Activated T-cell treated with anti-CD3 and anti-CD28 coated beads for 48 hours (primary cell): ENCODE measurements at regions not wholly inside any gene's neighbourhood (a gene's known extent, or its start where the extent isn't known, plus 50 kb on each side); places are given as distances from the start of the nearest gene placed in this dataset.
"Not testable (repeated sequence)": the region's sequence is repeated elsewhere in the genome, so short reads cannot be mapped to it uniquely, and the experiment has no call there.

Experiments
- DNase-seq: peaks from one replicate; pipeline ENCODE4 v3.0.0-alpha.2; 2020; ENCODE audit warnings: low read depth

DNA sequence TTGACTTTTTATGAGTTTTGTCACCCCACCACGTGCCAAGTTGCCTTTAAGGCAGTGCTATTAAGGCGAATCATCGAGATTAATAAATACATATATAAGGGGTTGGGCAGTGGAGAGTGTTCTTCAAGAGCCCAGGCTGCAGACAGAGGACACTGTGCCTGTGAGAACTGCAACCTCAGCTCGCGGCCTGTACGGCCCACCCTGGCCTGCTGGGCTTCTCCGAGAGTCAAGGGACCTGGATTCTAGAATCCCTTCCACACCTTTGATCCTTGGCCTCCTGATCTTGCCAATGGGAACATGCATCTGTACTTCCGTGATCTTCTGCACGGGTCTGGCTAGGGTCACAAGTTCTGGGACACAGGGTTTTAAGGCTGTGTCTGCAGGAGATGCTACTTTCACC, 54.5 kb downstream of the IRX5 start:
- DNase-seq = no peak

DNA sequence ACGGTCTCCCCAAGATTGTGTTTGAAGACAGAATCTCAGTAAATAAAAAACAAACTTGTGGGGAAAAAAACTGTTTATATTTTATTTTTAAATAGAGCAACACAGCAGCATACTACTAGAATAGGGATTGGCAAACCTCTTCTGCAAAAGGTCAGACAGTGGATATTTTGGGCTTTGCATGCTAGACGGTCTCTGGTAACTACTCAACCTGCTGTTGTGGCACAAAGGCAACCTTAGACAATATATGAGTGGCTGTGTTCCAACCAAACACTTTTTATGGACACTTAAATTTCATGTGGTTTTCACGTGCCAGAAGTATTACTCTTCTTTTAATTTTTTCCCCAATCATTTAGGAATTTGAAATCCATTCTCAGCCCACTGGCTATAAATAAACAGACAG, 55.0 kb downstream of the IRX5 start:
- DNase-seq = no peak

DNA sequence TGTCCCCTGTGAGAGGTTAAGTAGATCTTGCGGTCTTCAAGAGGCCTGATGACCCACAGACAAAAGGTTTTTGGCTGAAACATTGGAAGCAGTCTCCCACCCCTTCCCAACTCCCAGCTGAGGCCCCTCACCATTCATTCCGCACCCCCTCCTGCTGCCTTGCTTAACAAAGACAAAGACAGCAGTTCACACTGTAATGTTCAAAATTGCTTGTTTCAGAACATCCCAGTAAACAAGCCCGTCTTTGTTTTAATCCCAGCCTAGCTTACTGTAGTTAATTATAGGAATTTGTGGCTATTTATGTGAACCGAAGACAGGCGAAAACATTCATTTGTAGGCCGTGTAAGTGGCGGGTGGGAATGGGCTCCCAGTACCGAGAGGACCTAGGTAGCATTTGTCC, 55.7 kb downstream of the IRX5 start:
- DNase-seq = no peak

DNA sequence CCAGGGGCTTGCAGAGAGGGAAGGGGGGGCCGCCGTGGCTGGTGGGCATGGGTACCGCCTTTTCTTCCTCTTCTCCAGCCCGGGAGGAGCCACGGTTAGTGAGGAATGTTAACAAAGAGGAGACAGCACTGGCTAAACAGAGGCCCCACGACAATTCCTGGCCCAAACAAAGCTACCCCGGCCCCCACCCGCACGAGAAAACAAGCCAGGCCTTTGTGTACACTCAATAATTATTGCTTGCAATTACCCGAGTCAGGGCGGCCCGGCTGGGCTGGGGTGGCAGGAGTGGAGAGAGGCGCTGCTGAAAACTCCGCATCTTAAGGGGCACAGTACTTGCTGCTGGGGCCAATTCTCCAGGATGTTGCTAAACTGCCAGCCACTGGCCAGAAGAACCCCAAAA, 56.4 kb downstream of the IRX5 start:
- no peak for DNase-seq

DNA sequence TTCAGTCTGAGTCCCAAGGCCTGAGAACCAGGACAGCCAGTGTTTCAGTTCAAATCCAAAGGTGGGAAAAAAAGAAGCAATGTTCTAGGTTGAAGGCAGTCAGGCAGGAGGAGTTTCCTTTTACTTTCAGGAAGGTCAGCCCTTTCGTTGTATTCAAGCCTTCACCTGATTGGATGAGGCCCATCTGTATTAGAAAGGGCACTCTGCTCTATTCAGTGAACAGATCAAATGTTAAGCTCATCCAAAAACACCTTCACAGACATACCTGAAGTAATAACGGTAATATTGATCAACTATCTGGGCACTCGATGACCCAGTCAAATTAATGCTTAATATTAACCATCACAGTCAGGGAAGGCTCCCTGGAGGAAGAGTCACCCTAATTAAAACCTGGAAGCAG, 60.9 kb downstream of the IRX5 start:
- no peak for DNase-seq

DNA sequence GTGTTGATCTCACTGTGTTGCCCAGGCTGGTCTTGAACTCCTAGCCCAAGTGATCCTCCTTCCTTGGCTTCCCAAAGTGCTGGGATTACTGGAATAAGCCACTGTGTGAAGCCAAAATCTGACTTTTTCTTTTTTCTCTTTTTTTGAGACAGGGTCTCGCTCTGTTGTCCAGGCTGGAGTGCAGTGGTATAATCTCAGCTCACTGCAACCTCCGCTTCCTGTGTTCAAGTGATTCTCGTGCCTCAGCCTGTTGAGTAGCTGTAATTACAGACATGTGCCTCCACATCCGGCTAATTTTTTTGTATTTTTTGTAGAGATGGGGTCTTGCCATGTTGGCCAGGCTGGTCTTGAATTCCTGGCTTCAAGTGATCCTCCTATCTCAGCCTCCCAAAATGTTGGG, 61.3 kb downstream of the IRX5 start:
- DNase-seq = not testable (repeated sequence)

DNA sequence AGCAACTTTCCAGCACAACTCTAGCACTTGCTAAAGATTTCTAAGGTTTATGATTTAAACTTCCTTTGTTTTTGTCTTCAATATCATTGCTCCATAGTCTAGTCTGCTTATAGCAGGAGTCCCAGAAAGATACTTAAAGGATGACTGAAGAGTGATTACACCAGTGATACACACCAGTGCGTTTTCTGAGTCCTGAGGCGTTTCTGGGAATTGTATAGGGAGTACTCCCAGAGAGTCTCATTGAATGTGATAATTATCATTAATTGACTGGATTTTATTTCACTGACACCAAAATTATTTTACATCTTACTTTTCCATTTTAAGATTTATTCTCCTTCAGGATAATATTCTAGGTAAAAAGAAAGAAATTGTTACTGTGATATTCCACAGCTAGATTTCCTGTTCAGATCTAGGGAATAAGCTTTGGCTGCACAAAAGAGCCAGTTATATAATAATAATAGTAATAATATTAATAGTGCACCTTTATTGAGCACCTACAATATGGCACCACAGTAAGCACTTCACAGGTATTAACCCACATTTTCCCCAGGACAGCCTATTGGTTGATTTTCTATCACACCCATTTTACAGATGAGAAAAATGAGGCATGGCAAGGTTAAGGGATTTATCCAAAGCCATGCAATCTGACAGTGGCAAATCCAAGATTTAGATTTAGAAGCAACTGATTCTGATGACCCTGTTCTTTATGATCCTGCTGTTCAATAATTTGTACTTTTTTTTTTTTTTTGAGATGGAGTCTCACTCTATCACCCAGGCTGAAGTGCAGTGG, 62.6 kb downstream of the IRX5 start:
- DNase-seq = no peak

DNA sequence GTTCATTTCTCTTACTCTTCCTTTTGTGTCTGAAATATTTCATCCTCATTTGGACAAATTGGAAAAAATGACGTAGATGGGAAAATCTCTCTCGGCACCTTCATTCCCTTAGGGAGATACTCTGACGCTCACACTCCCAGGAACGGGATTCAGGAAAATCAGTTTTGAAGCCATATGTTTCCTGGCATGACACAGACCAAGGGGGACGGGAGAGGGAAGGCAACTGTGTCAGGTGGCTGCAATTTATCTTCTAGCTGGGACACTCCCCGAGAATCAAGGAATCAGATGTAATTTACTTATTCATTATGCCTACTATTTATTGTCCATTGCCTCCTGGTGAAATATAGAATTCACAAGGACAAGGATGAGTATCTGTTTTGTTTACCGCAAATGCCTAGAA, 65.5 kb downstream of the IRX5 start:
- no peak for DNase-seq

DNA sequence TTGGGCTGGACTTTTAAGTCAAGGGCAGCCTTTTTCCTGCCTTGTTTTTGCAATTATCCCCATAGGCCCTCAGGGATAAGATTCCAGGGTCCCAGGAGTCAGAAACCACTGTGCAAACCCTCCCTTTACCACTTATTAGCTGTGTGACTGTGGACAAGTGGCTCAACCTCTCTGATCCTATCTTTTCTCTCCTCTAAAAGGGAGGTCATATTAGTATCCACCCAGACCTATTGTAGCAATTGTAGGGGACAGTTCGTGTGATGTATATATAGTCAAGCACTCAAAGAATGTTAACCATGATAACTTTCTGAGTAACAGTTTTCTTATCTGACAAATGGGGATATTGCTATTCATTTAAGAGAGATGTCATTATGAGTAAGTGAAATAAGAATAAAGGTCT, 68.2 kb downstream of the IRX5 start:
- DNase-seq = no peak

DNA sequence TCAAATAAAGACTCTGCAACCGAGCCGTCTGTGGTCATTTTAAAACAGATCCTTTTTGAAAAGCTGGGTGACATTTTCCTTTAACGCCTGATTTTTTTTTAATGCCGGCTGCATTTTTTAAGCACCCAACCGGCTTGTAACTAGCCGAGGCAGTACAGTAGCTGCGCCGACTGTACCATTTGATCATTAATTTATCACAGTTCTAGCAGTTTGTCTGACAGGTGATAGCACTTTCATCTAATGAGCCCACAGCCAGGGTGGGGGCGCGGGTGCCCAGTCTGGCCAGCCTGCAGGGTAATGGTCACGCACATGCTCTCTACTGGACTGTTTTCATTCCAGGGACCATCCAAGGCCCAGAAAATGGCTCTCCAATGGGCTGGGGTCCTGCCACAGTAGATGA, 68.8 kb downstream of the IRX5 start:
- DNase-seq = no peak

DNA sequence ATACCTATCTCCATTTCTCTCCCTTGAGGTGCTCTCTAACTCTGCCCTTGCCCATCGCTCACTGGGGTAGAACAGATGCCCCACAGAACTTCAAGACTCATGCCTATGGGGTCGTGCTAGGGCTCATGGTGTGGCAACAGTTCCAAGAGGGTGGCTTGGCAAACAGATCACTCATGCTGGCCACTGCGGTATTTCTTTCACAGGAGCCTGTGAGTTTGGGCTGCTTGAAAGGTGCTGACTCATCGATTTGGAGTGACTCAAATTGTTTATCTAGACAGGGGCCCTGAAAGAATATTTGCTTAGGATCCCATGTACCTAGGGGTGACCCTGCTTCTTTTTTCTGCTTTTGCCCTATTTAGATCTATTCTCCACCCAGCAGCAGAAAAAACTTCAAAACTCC, 69.9 kb downstream of the IRX5 start:
- no peak for DNase-seq

DNA sequence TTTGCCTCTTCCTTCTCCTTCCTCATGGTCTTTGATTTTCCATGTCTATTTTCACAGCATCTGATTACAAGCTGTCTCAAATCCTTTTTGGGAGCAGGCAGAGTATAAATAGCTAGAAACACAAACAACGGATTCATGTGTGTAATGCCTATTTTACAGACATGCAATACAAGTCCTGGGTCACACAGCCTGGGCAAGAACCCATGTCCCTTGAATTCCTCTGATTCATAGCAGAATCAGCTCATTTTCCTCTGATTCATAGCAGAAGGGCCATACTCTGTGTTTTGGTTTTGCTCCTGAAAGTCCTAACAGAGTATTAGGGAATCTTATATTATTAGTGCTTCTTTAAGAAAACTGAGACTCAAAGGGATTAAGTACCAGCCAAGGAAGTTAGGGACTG, 71.3 kb downstream of the IRX5 start:
- no peak for DNase-seq

DNA sequence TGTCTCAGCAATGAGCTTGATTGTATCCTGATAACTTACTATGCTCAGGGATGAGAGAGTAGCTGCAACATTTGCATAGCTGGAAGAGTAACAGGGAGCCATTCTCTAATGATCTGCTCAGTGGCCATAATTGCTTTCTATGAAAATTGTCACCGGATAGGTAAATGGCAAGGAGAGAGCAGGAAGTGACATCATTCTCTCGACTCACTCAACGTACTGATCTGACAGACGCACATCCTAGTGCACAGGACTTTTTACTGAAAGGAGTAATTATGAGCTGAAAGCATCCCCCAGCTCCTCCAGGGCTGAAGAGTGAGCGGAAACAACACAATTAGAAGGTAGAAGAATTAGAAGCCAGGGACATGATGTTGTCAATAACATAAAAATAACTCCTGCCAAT, 71.8 kb downstream of the IRX5 start:
- no peak for DNase-seq

DNA sequence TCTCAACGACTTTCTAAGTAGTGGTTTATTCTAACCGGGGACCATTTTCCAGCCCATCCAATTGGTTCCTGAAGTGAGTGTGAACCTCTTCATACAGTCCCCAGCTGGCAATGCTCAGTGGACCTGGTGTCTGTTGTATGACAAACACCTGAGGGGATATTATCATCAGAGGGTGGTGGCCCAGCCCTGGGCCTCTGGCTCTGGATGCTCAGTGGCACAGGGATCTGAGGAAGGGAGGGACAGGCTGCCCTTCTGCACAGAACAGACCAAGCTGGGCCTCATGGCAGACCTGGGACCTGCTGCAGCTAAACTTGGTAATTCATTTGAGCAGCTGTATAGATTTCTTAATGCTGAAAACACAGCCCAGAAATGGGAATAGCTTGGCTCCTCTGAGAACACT, 72.6 kb downstream of the IRX5 start:
- no peak for DNase-seq

DNA sequence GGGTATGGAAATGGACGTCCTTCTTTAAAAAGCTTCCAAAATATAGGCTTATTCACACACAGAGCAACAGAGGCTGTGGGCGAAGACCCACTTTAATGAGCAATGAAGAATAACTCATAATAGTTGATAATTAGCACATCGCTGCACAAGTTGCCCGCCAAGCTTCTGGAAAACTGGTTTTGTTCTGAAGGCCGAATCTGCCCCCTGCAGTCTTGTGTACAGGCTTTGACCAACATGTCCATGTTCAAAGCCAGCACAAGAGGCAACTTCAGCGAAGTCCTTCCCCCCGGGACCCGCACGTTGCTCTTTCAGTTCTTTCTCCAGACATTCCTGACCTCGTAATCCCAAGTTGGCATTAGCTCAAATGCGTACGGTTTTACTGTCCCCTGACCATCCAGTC, 73.3 kb downstream of the IRX5 start:
- no peak for DNase-seq

DNA sequence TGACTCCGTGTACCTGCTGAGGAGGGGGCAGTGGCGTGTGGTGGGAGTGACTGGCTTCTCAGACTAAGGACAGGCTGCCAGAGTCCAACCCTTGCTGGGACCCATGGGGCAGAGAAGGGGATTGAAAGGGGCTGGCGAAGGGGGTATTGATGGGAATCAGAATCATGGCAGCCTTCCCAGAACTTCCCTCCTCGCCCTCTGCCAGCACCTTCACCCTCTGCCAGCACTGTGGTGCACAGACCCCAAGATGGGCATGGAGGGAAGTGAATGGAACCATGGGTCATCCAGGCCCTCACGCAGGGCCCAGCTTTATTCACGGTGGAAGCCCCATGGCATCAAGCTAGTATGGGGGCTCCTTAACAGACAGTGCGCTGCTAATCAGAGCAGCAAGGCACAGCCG, 76.8 kb downstream of the IRX5 start:
- DNase-seq = no peak

DNA sequence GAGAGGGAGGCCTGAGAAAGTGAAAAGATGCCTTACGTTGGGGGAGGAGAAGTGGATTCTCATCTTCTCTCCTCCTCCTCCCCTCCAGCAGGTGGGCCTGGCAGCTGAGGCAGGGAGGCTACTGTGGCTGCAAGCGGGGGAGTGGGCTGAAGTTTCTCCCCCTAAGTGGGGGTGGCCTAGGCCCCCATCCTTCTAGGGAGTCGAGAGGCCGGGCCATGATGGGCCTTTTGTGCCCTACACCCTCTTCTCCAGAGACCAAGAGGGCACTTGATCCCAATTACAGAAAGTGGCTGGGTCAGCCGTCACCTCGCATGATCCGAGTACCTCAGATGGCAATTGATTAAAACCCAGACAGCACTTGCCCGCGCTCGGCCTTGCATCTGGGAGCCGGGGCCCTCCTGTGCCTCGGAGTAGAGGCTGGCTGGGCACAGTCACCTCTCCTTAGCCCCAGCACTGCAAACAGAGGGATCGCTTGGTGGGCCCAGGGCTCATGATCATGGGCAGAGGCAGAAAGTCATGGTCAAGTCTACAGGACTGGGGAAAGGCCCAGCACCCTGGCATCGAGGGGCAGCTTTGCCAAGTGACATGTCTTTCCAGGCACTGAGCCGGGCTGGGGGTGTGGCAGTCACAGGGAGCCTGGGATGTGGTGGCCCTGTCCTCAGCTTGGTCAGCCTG, 78.3 kb downstream of the IRX5 start:
- no peak for DNase-seq

DNA sequence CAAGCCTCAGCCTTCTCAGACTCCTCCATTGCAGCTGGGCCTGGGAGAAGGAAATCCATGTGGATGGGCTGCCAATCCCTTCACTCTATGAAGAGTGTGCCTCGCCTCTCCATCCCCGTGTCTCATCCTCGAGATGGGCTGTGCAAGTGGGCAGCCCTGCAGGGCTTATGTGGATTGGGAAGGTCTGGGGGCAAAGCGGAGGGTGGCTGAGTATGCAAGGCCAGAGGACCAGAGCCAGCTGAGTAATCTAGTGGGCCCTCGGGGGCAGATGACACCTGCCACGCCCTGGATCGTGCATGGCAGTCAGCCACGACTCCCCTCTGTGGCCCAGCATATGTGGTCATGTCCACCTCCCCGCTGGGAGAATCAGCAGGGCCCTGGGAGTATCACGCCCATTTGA, 78.9 kb downstream of the IRX5 start:
- DNase-seq = no peak

DNA sequence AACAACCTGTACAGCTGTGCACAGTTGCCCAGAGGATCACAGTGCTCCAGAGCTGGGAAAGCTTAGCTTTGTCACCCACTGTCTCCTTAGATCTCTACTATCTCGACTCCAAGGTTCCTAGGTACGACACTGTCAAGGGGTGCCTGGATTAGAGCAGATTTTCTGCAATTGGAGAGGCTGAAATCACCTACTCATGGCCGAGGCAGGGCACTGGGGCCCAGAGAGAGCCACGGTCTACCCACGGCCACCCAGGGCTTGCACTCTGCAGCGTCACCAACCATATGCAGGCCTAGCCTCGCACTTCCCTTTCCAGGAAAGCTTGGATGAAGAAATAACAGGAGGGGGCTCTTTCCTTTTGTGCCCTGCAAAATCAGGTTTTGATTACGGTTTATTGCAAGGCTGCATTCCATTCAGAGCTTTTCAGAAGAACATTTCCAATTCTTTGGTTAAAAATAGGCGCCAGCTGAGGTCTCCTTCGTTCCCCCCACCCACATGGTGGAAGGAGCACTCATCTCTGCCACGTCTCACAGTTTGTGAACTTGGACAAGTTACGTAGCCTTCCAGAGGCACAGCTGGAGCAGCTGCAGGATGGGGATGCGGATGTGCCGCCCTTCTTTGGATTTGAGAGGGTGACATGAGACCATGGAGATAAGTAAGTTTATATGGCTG, 80.0 kb downstream of the IRX5 start:
- no peak for DNase-seq

DNA sequence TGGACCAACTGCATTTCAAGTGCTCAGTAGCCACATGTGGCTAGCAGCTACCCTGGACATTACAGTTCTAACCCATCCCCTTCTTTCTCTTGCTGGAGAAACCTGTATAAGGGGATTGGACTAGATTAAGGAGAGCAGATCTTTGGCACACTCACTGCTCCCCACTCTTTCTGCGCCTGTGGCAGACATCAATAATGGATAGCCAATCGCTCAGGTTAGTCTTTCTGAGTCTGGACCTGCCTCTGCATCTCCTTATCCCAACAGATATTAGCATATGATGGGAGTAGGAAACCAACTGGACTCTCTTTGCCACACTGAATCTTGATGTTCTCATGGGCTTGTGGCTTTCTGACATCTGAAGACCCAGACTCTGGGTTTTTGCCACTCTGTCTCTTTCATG, 81.7 kb downstream of the IRX5 start:
- no peak for DNase-seq

DNA sequence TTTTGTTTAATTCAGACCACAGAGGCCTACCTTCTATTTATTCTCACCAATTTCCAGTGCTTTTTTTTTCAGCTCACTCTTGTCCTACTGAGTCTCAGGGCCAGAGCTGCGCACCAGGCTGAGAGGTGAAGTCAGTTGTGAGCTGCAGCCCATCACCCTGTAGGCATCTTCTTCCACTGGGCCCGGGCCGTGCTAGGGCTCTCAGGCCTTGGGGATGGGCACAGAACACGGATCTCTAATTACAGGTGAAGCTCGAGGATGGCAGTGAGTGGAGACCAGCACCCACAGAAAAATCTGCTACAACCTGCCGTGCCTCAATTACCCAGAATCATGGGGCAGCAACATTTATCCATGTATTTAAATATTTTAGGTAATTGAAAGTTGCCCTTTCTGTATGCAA, 82.1 kb downstream of the IRX5 start:
- DNase-seq = no peak

DNA sequence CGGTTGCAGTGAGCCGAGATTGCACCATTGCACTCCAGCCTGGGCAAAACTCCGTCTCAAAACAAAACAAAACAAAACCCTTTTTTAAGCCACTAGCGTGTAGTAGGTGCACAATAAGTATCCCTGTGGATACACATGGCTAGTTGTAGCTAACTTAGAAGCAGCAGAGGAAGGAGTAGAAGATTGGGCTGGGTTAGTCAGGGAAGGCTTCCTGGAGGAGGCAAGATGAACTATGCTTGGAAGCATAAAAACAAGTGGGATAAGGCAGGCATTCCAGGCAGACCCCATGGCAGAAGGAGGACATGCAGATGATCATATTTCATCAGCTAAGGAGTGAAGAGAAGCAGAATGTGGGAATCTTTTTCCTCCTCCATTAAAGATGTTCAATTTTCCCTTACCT, 83.4 kb downstream of the IRX5 start:
- no peak for DNase-seq

DNA sequence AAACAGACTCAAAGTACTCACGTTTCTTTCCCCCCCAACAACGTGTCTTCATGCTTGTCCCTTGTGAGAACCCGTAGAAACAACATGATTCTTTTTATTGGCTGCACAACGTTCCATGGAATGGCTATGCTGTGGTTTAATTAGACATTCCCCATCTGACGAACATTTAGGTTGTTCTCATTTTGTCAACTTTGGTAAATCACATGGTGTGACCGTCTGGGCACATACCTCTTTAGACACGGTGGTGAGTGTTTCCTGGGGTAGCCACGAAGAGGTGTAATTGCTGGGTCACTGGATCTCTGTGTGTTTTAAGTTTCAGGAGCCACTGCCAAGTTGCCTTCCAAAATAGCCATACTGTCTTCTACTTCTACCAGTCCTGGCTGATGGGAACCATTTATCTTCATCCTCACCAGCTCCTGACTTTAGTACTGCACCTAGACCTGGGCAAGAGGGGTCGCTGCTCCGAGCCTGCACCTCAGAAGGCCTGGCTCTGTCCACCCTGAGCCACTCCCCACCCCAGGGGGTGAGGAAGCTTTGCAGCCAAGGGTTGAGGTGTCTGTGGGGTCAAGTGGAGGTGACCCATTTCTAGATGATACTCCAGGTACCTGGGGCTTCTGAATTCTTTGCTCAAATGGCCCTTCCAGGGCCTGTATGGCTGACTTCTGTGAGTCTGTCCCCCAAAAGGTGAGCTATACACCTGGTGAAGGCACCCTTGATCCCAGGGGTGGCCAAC, 84.7 kb downstream of the IRX5 start:
- no peak for DNase-seq
